GM23338 (cell line): ENCODE measurements at regions not wholly inside any gene's neighbourhood (a gene's known extent, or its start where the extent isn't known, plus 50 kb on each side); places are given as distances from the start of the nearest gene placed in this dataset.

ENCODE experiments used
- ATAC-seq: fragments of 200-7000 bp; cut with Tn5 transposase; 3 replicates; pipeline ENCODE4 v1.9.1; 2020
- DNase-seq: peaks from one replicate; pipeline ENCODE4 v3.0.0-alpha.2; 2015; ENCODE audit warnings: low spot score
- H2AFZ ChIP-seq: fragments of 200-600 bp; sonication (generic); 2 replicates; pipeline ENCODE4 v1.8.0; 2016; ENCODE audit warnings: antibody characterized with exemption, mild to moderate bottlenecking, moderate library complexity
- H3F3A ChIP-seq: fragments of 200-600 bp; sonication (generic); replicated peaks from 2 replicates; pipeline ENCODE4 v1.8.0; 2017; ENCODE audit warnings: antibody characterized with exemption, mixed run types, low read depth
- H3K27ac ChIP-seq: fragments of 200-600 bp; sonication (generic); 2 replicates; pipeline ENCODE4 v1.6.1; 2016; ENCODE audit warnings: low read depth
- H3K27me3 ChIP-seq: fragments of 200-600 bp; sonication (generic); 2 replicates; pipeline ENCODE4 v1.8.0; 2016; ENCODE audit warnings: mild to moderate bottlenecking, mixed run types, moderate library complexity; ENCODE audit not compliant: insufficient read depth
- H3K36me3 ChIP-seq: fragments of 200-600 bp; sonication (generic); 2 replicates; pipeline ENCODE4 v1.8.0; 2016; ENCODE audit warnings: mild to moderate bottlenecking; ENCODE audit not compliant: insufficient read depth
- H3K4me1 ChIP-seq: fragments of 200-600 bp; sonication (generic); 2 replicates; pipeline ENCODE4 v1.8.0; 2016; ENCODE audit warnings: mild to moderate bottlenecking, moderate library complexity; ENCODE audit not compliant: insufficient read depth
- H3K4me2 ChIP-seq: fragments of 200-600 bp; sonication (generic); 2 replicates; pipeline ENCODE4 v1.7.1; 2017; ENCODE audit warnings: mixed run types
- H3K4me3 ChIP-seq: fragments of 200-600 bp; sonication (generic); 2 replicates; pipeline ENCODE4 v1.6.1; 2016; ENCODE audit warnings: mixed run types
- H3K79me2 ChIP-seq: fragments of 200-600 bp; sonication (generic); replicated peaks from 2 replicates; pipeline ENCODE4 v1.8.0; 2017; ENCODE audit warnings: mild to moderate bottlenecking; ENCODE audit not compliant: insufficient read depth
- H3K9me2 ChIP-seq: fragments of 200-600 bp; sonication (generic); 2 replicates; pipeline ENCODE4 v1.8.0; 2017; ENCODE audit not compliant: insufficient read depth
- H4K20me1 ChIP-seq: fragments of 200-600 bp; sonication (generic); replicated peaks from 2 replicates; pipeline ENCODE4 v1.8.0; 2017; ENCODE audit warnings: mild to moderate bottlenecking; ENCODE audit not compliant: insufficient read depth
- H3K27ac Mint-ChIP-seq: 2 replicates; pipeline ENCODE4 v1.8.0; 2020; ENCODE audit warnings: inconsistent platforms, mild to moderate bottlenecking, moderate library complexity, mixed read lengths
- H3K27me3 Mint-ChIP-seq: 3 replicates; pipeline ENCODE4 v1.8.0; 2022; ENCODE audit warnings: low read depth, mild to moderate bottlenecking, moderate library complexity, mixed read lengths, inconsistent platforms; ENCODE audit not compliant: insufficient read depth, poor library complexity
- H3K36me3 Mint-ChIP-seq: 3 replicates; pipeline ENCODE4 v1.8.0; 2021; ENCODE audit warnings: low read depth, mild to moderate bottlenecking, inconsistent platforms, moderate library complexity, mixed read lengths
- H3K4me1 Mint-ChIP-seq: 3 replicates; pipeline ENCODE4 v1.8.0; 2020; ENCODE audit warnings: mild to moderate bottlenecking, inconsistent platforms, mixed read lengths
- H3K4me3 Mint-ChIP-seq: 3 replicates; pipeline ENCODE4 v1.8.0; 2021; ENCODE audit warnings: moderate library complexity, mild to moderate bottlenecking, inconsistent platforms, mixed read lengths
- H3K9me3 Mint-ChIP-seq: 3 replicates; pipeline ENCODE4 v1.8.0; 2020; ENCODE audit warnings: moderate library complexity, mild to moderate bottlenecking, inconsistent platforms, mixed read lengths
- JUNB ChIP-seq: IDR thresholded peaks from one replicate; pipeline ENCODE4 v1.6.1; 2016; ENCODE audit warnings: antibody characterized with exemption; ENCODE audit not compliant: unreplicated experiment
- ZNF114 ChIP-seq: fragments of 250-450 bp; sonication (Bioruptor Pico); IDR thresholded peaks from 2 replicates; pipeline ENCODE4 v1.5.0; 2020; ENCODE audit warnings: mild to moderate bottlenecking, moderate library complexity
- ZNF331 ChIP-seq: fragments of 250-450 bp; sonication (Bioruptor Pico); IDR thresholded peaks from 2 replicates; pipeline ENCODE4 v1.5.0; 2020; ENCODE audit warnings: low read depth, mild to moderate bottlenecking, moderate library complexity
- TF ChIP-seq, protein P1 (sequence below), 2 experiments: fragments of 200-600 bp in 1 of 2; sonication (generic) in 1 of 2; conservative IDR thresholded peaks; 2 replicates each; pipeline versions ENCODE4 v1.5.1 to v1.6.1; 2016 to 2017; ENCODE audit warnings: antibody characterized with exemption in 2 of 2, low read depth in 2 of 2, mild to moderate bottlenecking in 2 of 2, moderate library complexity in 1 of 2
- TF ChIP-seq, protein P2 (sequence below): fragments of 250-450 bp; sonication (Bioruptor Pico); IDR thresholded peaks from 2 replicates; pipeline ENCODE4 v1.5.0; 2020; ENCODE audit warnings: mild to moderate bottlenecking, moderate library complexity

DNA sequence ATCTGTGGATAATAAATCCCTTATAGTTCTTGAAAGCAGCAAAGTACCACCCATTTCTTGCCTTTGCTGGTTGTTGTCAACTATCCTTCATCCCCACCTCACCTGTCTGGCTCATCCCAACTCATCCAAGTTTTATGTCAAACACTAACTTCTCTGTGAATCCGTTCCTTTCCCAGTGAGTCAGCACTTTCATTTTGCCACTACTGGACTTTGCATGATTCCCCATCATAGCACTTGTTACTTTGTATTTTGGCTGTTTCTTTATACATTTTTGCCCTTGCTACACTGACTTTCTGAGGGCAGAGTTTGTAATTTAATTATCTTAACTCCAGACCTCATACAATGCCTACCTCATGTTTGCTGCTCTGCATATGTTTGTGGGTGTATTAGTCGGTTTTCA is 90.8 kb upstream of the RORA start:
- Histone ChIP-seq H3K4me3 (no peak overlapping the region), H2AFZ (no peak overlapping the region), H3K79me2 (no peaks in the 10 kb centered on the region), H4K20me1 (no peaks in the 10 kb centered on the region), H3K4me2 (no peak overlapping the region), H3K9me2 (peaks cover 34% of the 10 kb centered on the region; the same call in 1 of the 2 replicates), H3F3A (no peaks in the 10 kb centered on the region), H3K27ac (no peak overlapping the region), H3K36me3 (no peaks in the 10 kb centered on the region), H3K4me1 (peaks cover 7% of the 10 kb centered on the region), H3K27me3 (no peaks in the 10 kb centered on the region)
- ATAC-seq, result no peak
- no peak for DNase-seq
- Mint-ChIP-seq H3K27ac (no peak overlapping the region), H3K4me3 (no peak overlapping the region), H3K36me3 (peaks cover 6% of the 10 kb centered on the region), H3K4me1 (peaks cover 5% of the 10 kb centered on the region), H3K9me3 (peaks cover 9% of the 10 kb centered on the region), H3K27me3 (peaks cover 2% of the 10 kb centered on the region)
- no peak for TF ChIP-seq ZNF114 (CRISPR knock-in tag)

DNA sequence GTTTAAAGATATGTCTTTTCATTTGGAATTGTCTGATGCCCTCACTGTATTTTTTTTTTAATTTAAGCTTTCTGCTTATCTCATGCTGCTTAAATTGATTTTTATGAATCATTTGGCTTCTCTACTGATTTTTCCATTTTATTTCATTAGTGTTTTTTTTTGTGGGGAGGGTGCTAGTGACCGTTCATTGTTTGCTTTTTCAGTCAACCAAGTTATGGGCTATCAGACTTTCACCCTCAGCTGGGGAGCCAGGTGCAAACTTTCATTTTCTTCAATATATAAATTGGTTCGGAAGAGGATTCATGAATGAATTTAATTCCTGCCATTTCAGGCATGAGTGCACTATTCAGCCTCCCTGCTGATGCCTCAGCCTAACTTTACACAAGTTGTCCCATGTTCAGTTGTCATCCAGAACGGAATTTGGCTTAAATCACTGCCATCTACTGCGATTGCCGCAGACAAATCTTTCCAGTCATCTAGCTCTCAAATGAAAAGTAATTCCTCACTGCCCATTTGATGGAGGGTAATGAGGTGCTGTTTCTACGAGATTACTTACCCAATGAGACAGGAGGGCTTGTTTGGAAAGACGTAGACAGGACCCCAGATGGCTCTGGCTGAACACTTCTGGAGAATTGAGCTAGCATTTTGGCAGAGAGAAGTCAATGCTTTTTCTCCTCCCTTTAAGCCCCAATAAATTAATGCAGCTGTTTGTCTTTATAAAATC is 89.9 kb upstream of the RORA start:
- Histone ChIP-seq H3K27ac (no peak overlapping the region), H3K4me1 (peaks cover 7% of the 10 kb centered on the region), H3K9me2 (peaks cover 27% of the 10 kb centered on the region; the same call in 1 of the 2 replicates), H4K20me1 (no peaks in the 10 kb centered on the region), H3K4me3 (no peak overlapping the region), H2AFZ (no peak overlapping the region; the same call in 1 of the 2 replicates), H3F3A (no peaks in the 10 kb centered on the region), H3K36me3 (no peaks in the 10 kb centered on the region), H3K79me2 (no peaks in the 10 kb centered on the region), H3K4me2 (no peak overlapping the region), H3K27me3 (no peaks in the 10 kb centered on the region)
- no peak for TF ChIP-seq ZNF114 (CRISPR knock-in tag)
- TF ChIP-seq JUNB, result no peak
- TF ChIP-seq, protein P1, sequence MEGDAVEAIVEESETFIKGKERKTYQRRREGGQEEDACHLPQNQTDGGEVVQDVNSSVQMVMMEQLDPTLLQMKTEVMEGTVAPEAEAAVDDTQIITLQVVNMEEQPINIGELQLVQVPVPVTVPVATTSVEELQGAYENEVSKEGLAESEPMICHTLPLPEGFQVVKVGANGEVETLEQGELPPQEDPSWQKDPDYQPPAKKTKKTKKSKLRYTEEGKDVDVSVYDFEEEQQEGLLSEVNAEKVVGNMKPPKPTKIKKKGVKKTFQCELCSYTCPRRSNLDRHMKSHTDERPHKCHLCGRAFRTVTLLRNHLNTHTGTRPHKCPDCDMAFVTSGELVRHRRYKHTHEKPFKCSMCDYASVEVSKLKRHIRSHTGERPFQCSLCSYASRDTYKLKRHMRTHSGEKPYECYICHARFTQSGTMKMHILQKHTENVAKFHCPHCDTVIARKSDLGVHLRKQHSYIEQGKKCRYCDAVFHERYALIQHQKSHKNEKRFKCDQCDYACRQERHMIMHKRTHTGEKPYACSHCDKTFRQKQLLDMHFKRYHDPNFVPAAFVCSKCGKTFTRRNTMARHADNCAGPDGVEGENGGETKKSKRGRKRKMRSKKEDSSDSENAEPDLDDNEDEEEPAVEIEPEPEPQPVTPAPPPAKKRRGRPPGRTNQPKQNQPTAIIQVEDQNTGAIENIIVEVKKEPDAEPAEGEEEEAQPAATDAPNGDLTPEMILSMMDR (conservative IDR thresholded peaks at IDR 0.05; ENCODE audit: low read depth in 2 of 2), result no peak
- TF ChIP-seq ZNF331 (CRISPR knock-in tag), result no peak
- TF ChIP-seq, protein P2, sequence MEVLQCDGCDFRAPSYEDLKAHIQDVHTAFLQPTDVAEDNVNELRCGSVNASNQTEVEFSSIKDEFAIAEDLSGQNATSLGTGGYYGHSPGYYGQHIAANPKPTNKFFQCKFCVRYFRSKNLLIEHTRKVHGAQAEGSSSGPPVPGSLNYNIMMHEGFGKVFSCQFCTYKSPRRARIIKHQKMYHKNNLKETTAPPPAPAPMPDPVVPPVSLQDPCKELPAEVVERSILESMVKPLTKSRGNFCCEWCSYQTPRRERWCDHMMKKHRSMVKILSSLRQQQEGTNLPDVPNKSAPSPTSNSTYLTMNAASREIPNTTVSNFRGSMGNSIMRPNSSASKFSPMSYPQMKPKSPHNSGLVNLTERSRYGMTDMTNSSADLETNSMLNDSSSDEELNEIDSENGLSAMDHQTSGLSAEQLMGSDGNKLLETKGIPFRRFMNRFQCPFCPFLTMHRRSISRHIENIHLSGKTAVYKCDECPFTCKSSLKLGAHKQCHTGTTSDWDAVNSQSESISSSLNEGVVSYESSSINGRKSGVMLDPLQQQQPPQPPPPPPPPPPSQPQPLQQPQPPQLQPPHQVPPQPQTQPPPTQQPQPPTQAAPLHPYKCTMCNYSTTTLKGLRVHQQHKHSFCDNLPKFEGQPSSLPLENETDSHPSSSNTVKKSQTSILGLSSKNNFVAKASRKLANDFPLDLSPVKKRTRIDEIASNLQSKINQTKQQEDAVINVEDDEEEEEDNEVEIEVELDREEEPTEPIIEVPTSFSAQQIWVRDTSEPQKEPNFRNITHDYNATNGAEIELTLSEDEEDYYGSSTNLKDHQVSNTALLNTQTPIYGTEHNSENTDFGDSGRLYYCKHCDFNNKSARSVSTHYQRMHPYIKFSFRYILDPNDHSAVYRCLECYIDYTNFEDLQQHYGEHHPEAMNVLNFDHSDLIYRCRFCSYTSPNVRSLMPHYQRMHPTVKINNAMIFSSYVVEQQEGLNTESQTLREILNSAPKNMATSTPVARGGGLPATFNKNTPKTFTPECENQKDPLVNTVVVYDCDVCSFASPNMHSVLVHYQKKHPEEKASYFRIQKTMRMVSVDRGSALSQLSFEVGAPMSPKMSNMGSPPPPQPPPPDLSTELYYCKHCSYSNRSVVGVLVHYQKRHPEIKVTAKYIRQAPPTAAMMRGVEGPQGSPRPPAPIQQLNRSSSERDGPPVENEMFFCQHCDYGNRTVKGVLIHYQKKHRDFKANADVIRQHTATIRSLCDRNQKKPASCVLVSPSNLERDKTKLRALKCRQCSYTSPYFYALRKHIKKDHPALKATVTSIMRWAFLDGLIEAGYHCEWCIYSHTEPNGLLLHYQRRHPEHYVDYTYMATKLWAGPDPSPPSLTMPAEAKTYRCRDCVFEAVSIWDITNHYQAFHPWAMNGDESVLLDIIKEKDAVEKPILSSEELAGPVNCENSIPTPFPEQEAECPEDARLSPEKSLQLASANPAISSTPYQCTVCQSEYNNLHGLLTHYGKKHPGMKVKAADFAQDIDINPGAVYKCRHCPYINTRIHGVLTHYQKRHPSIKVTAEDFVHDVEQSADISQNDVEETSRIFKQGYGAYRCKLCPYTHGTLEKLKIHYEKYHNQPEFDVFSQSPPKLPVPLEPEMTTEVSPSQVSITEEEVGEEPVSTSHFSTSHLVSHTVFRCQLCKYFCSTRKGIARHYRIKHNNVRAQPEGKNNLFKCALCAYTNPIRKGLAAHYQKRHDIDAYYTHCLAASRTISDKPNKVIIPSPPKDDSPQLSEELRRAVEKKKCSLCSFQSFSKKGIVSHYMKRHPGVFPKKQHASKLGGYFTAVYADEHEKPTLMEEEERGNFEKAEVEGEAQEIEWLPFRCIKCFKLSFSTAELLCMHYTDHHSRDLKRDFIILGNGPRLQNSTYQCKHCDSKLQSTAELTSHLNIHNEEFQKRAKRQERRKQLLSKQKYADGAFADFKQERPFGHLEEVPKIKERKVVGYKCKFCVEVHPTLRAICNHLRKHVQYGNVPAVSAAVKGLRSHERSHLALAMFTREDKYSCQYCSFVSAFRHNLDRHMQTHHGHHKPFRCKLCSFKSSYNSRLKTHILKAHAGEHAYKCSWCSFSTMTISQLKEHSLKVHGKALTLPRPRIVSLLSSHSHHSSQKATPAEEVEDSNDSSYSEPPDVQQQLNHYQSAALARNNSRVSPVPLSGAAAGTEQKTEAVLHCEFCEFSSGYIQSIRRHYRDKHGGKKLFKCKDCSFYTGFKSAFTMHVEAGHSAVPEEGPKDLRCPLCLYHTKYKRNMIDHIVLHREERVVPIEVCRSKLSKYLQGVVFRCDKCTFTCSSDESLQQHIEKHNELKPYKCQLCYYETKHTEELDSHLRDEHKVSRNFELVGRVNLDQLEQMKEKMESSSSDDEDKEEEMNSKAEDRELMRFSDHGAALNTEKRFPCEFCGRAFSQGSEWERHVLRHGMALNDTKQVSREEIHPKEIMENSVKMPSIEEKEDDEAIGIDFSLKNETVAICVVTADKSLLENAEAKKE (CRISPR knock-in tag), result no peak
- ATAC-seq (no peak), DNase-seq (no peak)
- peaks cover 9% of the 10 kb centered on the region for H3K9me3 Mint-ChIP-seq
- peaks cover 6% of the 10 kb centered on the region for H3K36me3 Mint-ChIP-seq
- H3K27ac Mint-ChIP-seq, result no peak overlapping the region
- no peak overlapping the region for H3K4me3 Mint-ChIP-seq
- H3K4me1 Mint-ChIP-seq, result peaks cover 5% of the 10 kb centered on the region
- peaks cover 2% of the 10 kb centered on the region for H3K27me3 Mint-ChIP-seq
